CD4-positive, alpha-beta T cell treated with Interleukin-1 beta for 1 hour (primary cell): ENCODE measurements at regions not wholly inside any gene's neighbourhood (a gene's known extent, or its start where the extent isn't known, plus 50 kb on each side); places are given as distances from the start of the nearest gene placed in this dataset.

Experiments
- DNase-seq, 2 donors: peaks; one replicate each; pipeline ENCODE4 v3.0.0-alpha.2; 2020 to 2022

- DNase-seq, result no peak
Observed at GRCh38 chr2:155755481-155755880, 577.0 kb downstream of the NR4A2 start.

DNA sequence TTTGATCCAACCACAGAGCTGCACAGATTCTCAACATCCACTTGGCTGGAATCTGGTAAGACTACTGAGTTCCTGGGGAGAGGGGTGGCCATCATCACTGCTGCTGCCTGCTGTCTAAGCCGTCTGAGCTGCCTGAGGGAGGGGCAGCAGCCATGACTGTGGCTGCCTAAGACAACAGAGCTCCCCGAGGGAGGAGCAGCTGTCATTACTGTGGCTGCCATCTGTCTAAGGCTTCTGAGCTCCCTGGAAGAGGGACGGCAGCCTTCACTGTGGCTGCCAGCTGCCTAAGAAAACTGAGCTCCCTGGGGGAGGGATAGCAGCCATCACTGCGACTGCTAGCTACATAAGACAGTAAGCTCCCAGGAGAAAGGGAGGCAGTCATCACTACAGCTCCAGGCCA, 584.4 kb downstream of the NR4A2 start:
- DNase-seq, result no peak

GRCh38 chr2:155747531-155747930, 585.0 kb downstream of the NR4A2 start:
- no peak for DNase-seq

- no peak for DNase-seq
Observed at GRCh38 chr2:155733091-155733853, 599.2 kb downstream of the NR4A2 start.

DNA sequence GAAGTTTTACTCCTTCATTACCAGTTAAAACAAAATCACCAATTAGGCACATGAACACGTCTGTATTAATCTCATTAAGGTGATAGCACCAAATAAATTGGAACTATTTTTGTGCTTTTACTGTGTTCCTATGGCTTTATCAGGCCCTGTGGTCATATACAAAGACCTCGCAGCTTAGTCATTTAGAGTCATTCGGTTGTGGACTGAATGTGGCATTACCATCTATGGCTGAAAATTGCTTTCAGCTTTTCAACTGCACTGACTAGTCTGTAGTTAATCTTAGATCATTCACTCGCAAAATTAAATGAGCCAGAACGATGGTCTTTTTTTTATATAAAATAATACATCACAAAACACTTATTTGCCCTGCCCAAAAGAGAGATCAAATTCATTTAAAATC, 601.7 kb downstream of the NR4A2 start:
- no peak for DNase-seq

DNA sequence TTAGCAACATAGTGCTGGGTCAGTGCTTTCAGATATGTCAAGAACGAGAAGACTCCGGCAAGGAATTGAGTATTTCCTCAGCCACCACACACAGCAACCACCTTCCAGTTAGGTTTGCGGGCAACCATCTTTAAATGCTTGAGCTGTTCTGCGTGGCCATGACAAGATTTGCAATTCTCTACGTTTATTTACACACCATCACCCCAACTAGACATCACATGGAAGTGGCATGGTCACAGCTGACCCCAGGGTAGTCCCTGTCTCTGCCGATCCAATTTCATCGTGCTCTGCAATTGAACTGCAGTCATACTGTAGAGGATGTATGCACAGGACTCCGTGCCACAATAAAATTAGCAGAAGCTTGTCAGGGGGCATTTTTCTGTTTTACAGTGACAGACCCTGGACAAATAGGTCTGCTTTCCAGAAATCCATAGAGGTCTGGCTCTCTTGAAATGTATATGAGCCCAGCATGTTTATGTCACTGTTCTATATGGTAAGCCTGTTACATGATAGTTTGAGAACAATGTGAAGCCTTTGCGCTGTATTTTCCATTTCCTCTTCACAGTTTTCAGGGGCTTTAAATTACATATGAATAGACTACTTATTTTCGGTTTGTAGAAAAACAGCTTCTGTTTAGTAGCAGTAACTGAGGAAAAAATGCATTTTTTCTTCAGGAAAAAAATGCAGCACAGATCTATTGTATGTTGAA, 605.2 kb downstream of the NR4A2 start:
- no peak for DNase-seq

GRCh38 chr2:155722290-155722689, 610.2 kb downstream of the NR4A2 start:
- DNase-seq, result no peak

- no peak for DNase-seq
Observed at GRCh38 chr2:155715705-155716104, 616.8 kb downstream of the NR4A2 start.

GRCh38 chr2:155714983-155715382, 617.5 kb downstream of the NR4A2 start:
- DNase-seq, result no peak

DNA sequence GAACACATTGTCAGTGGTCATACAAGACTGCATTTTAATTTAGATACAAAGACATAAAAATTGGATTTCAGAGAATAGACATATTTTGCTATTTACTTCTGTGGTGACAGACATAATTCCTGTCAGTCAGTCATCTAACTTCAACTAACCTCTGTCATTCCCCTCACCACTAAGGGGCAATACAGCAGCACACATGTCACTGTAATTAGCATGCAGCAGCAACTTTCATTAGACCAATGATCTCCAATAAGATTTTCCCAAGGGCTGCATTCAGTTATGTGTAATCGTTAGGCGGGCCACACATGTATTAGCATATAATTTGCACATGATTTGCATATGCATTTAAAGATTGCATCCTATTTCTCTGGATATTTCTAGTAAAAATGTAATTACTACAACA, 624.5 kb downstream of the NR4A2 start:
- no peak for DNase-seq

DNA sequence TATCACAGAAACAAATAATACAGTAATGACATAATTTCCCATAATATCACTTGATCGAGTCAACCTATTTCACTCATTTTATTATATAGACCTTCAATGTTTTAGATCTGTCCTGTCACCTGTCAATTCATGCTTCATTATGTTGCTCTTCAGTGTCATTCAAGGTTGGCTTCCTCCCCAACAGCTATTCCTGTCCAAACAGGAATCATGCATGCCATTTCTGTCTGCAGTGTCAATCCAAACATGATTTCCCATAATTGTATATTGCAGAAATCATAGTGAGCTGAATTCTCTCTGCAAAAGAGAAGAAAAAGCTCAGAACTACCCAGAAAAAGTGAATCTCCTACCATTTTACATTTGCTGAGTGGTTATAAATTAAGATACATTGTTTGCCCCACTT, 628.6 kb downstream of the NR4A2 start:
- no peak for DNase-seq

GRCh38 chr2:155703048-155703447, 629.5 kb downstream of the NR4A2 start:
- no peak for DNase-seq

DNA sequence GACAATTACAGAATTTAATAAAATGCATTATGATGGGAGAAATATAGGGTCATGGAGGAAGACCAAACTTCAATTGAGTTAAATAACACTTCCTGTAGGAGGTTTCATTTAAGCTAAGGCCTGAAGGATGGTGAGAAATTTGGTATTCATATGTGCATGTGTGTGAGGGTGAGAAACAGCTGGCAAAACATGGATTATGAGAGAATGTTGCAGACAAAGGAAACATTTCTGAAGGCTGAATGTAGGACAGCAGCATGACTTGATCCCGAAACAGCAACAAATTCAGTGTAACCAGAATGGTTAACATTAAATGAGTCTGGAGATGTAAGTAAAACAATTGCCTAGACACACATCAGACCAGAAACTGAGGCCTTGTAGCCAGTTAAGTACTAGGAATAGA, 630.8 kb downstream of the NR4A2 start:
- no peak for DNase-seq

- DNase-seq, result no peak
Observed at GRCh38 chr2:155696571-155696970, 636.0 kb downstream of the NR4A2 start.

GRCh38 chr2:155695505-155695904, 637.0 kb downstream of the NR4A2 start:
- DNase-seq, result no peak

DNA sequence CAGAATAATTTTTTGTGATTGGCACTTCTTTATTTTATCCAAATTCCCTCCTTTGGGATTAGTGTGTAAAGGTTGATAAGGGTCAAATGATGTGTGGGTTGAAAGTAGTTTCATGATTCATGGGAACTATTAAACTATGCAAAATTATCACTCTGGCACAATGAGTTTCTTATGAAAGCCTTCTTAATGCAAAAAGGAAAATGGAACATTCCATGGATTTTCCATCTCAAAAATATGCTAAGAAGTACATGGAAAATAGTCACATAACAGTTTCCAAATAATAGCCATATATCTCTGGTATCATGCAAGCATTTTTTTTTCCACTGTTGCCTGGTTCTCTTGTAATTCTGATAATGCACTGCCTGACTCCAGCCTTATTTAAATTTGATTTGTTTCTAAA, 639.7 kb downstream of the NR4A2 start:
- DNase-seq, result no peak

- no peak for DNase-seq
Observed at GRCh38 chr2:155692106-155692505, 640.4 kb downstream of the NR4A2 start.

- no peak for DNase-seq
Observed at GRCh38 chr2:155690785-155691184, 641.7 kb downstream of the NR4A2 start.

DNA sequence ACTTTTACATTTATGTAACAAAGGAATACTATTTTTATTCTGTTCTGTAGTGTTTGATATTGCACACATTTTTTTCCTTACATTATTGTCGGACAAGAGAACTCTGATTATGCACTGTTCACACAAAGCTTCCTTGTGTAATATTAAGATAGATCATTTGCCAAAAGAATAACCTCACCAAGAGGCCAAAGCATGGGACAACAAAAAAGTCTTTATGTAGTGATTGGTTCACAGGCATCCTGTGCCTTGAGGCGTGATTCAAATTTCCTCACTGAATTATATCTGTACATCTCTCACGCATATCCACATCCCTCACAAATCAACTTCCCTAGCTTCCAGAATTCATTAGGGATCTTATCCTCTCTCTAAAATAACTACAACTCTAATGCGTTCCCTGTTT, 642.7 kb downstream of the NR4A2 start:
- DNase-seq, result no peak

GRCh38 chr2:155687181-155687580, 645.3 kb downstream of the NR4A2 start:
- DNase-seq, result no peak

GRCh38 chr2:155679647-155680046, 652.9 kb downstream of the NR4A2 start:
- no peak for DNase-seq

GRCh38 chr2:155675920-155676319, 656.6 kb downstream of the NR4A2 start:
- DNase-seq, result no peak

DNA sequence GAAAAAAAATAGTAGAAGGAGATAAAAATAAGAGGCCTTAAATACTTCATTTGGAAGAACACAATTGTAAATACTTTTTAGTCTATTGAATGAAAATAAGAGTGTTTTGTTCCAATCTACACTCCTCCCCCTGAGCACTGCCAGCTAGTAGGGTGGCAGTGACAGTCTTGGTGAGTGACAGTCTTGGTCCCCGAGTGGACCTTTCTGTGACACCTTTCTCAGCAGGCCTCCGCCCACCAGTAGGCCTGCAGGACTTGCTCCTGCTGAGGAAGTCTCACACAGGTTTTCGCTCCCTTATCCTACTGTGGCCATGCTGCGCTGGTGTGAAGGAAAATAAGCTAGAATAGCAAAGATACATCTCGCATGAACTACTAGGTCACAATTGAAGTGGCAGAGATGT, 666.8 kb downstream of the NR4A2 start:
- no peak for DNase-seq

GRCh38 chr2:155663265-155663664, 669.3 kb downstream of the NR4A2 start:
- DNase-seq, result no peak

- DNase-seq, result no peak
Observed at GRCh38 chr2:155662224-155662623, 670.3 kb downstream of the NR4A2 start.
